Mesenchymal stem cell (in vitro differentiated cells and primary cell): ENCODE measurements at regions not wholly inside any gene's neighbourhood (a gene's known extent, or its start where the extent isn't known, plus 50 kb on each side); places are given as distances from the start of the nearest gene placed in this dataset.

Experiments used
- DNase-seq: peaks from one replicate; pipeline ENCODE4 v3.0.0-alpha.2; 2013
- H2AFZ ChIP-seq: one replicate; pipeline ENCODE4 v1.6.1; 2013; ENCODE audit warnings: low read depth, mild to moderate bottlenecking, control low read depth, inconsistent platforms, low read length, moderate library complexity
- H2AK5ac ChIP-seq: 2 replicates; pipeline ENCODE4 v1.6.1; 2013; ENCODE audit warnings: low read length, moderate library complexity, mild to moderate bottlenecking, inconsistent platforms; ENCODE audit not compliant: severe bottlenecking
- H2BK120ac ChIP-seq: one replicate; pipeline ENCODE4 v1.6.1; 2013; ENCODE audit warnings: low read depth, mild to moderate bottlenecking, inconsistent platforms, low read length, moderate library complexity
- H2BK12ac ChIP-seq, 2 experiments: one replicate each; pipeline ENCODE4 v1.6.1; 2013; ENCODE audit warnings: inconsistent platforms in 2 of 2, low read length in 2 of 2, mild to moderate bottlenecking in 2 of 2, moderate library complexity in 2 of 2, control low read depth in 1 of 2
- H2BK15ac ChIP-seq: one replicate; pipeline ENCODE4 v1.6.1; 2013; ENCODE audit warnings: mild to moderate bottlenecking, low read depth, inconsistent platforms; ENCODE audit not compliant: poor library complexity, severe bottlenecking
- H2BK5ac ChIP-seq: 2 replicates; pipeline ENCODE4 v1.6.1; 2013; ENCODE audit warnings: low read depth, mild to moderate bottlenecking, low read length, control low read depth, inconsistent platforms; ENCODE audit not compliant: poor library complexity, severe bottlenecking
- H3K14ac ChIP-seq, 2 experiments: one replicate each; pipeline ENCODE4 v1.6.1; 2013; ENCODE audit warnings: inconsistent platforms in 2 of 2, low read length in 2 of 2, control low read depth in 1 of 2, mild to moderate bottlenecking in 1 of 2, moderate library complexity in 1 of 2
- H3K18ac ChIP-seq, 2 experiments: one replicate each; pipeline ENCODE4 v1.6.1; 2013; ENCODE audit warnings: inconsistent platforms in 2 of 2, low read length in 2 of 2, control low read depth in 1 of 2, low read depth in 1 of 2, mild to moderate bottlenecking in 1 of 2
- H3K23ac ChIP-seq, 2 experiments: one replicate each; pipeline ENCODE4 v1.6.1; 2013; ENCODE audit warnings: inconsistent platforms in 2 of 2, low read length in 2 of 2, mild to moderate bottlenecking in 2 of 2, moderate library complexity in 2 of 2, control low read depth in 1 of 2
- H3K27ac ChIP-seq: 2 replicates; pipeline ENCODE4 v1.5.1; 2013; ENCODE audit warnings: mild to moderate bottlenecking, moderate library complexity, low read length, control low read depth, inconsistent platforms; ENCODE audit not compliant: poor library complexity, severe bottlenecking
- H3K27me3 ChIP-seq, 2 experiments: 2 replicates each; pipeline versions ENCODE4 v1.6.1 to v1.7.0; 2013; ENCODE audit warnings: low read length in 2 of 2, mild to moderate bottlenecking in 2 of 2, moderate library complexity in 2 of 2, control low read depth in 1 of 2, inconsistent platforms in 1 of 2; ENCODE audit not compliant: control insufficient read depth in 1 of 2, insufficient read depth in 1 of 2
- H3K36me3 ChIP-seq, 2 experiments: 2 replicates each; pipeline versions ENCODE4 v1.6.1 to v1.7.0; 2013; ENCODE audit warnings: low read length in 2 of 2, control low read depth in 1 of 2, inconsistent platforms in 1 of 2, low read depth in 1 of 2, mild to moderate bottlenecking in 1 of 2; ENCODE audit not compliant: insufficient read depth in 2 of 2, control insufficient read depth in 1 of 2
- H3K4ac ChIP-seq, 2 experiments: one replicate each; pipeline ENCODE4 v1.6.1; 2013; ENCODE audit warnings: inconsistent platforms in 2 of 2, low read length in 2 of 2, mild to moderate bottlenecking in 2 of 2, moderate library complexity in 2 of 2, control low read depth in 1 of 2, low read depth in 1 of 2
- H3K4me1 ChIP-seq: 2 replicates; pipeline ENCODE4 v1.6.1; 2013; ENCODE audit warnings: low read depth, low read length, control low read depth; ENCODE audit not compliant: control insufficient read depth, insufficient read depth
- H3K4me2 ChIP-seq: 2 replicates; pipeline ENCODE4 v1.6.1; 2013; ENCODE audit warnings: low read length, mild to moderate bottlenecking, inconsistent platforms; ENCODE audit not compliant: poor library complexity, severe bottlenecking
- H3K4me3 ChIP-seq, 2 experiments: 2 replicates each; pipeline versions ENCODE4 v1.5.1 to v1.7.0; 2013; ENCODE audit warnings: low read length in 2 of 2, mild to moderate bottlenecking in 2 of 2, control low read depth in 1 of 2, low read depth in 1 of 2; ENCODE audit not compliant: insufficient read depth in 1 of 2
- H3K79me1 ChIP-seq: replicated peaks from 2 replicates; pipeline ENCODE4 v1.6.1; 2013; ENCODE audit warnings: mild to moderate bottlenecking, control low read depth, low read length, inconsistent platforms; ENCODE audit not compliant: poor library complexity, severe bottlenecking
- H3K9ac ChIP-seq: 2 replicates; pipeline ENCODE4 v1.7.0; 2013; ENCODE audit warnings: mild to moderate bottlenecking, low read length, moderate library complexity
- H3K9me3 ChIP-seq: 2 replicates; pipeline ENCODE4 v1.7.0; 2013; ENCODE audit warnings: mild to moderate bottlenecking, low read length; ENCODE audit not compliant: control insufficient read depth
- H4K8ac ChIP-seq: one replicate; pipeline ENCODE4 v1.6.1; 2013; ENCODE audit warnings: inconsistent platforms, mild to moderate bottlenecking, low read length, moderate library complexity
- H4K91ac ChIP-seq: one replicate; pipeline ENCODE4 v1.6.1; 2013; ENCODE audit warnings: mild to moderate bottlenecking, low read length, inconsistent platforms
- WGBS: methylation state at CpG from one replicate; pipeline ENCODE4 v1.1.7; 2013; ENCODE audit warnings: mixed read lengths; 5-methylcytosine and 5-hydroxymethylcytosine counted together

GRCh38 chr1:39103328-39104157 lies 77.4 kb downstream of the NDUFS5 start:
- Histone ChIP-seq H3K27me3 (no peaks in the 10 kb centered on the region), H3K4ac (peak overlapping the region; percentile 91 to 97), H2BK120ac (peak overlapping the region; percentile 86), H3K14ac (peak overlapping the region in 1 of 2 experiments; percentile 12), H4K91ac (peak overlapping the region; percentile 23), H3K36me3 (no peaks in the 10 kb centered on the region), H3K27ac (peak overlapping the region; percentile 84), H4K8ac (peak overlapping the region; percentile 0), H3K23ac (peak overlapping the region; percentile 57 to 69), H2BK5ac (peak overlapping the region; percentile 84), H3K18ac (peak overlapping the region; percentile 91 to 95), H3K9me3 (no peaks in the 10 kb centered on the region), H2AK5ac (peak overlapping the region; percentile 97), H2BK15ac (no peak overlapping the region), H3K4me1 (peaks cover 10% of the 10 kb centered on the region), H2AFZ (no peak overlapping the region), H3K4me2 (peak overlapping the region; percentile 9), H3K79me1 (peaks cover 4% of the 10 kb centered on the region), H2BK12ac (peak overlapping the region; percentile 76 to 97), H3K4me3 (no peak overlapping the region), H3K9ac (peak overlapping the region; percentile 70)
- WGBS = 36% methylated on average over 4 of the region's 6 CpGs
- peak; percentile 88 for DNase-seq

GRCh38 chr1:39104158-39105060 lies 78.3 kb downstream of the NDUFS5 start:
- peak overlapping the region; percentile 98 for H2BK5ac ChIP-seq
- peak; percentile 69 for DNase-seq
- no peaks in the 10 kb centered on the region for H3K9me3 ChIP-seq
- peak overlapping the region; percentile 76 to 91 for H2BK12ac ChIP-seq
- peak overlapping the region; percentile 91 to 97 for H3K4ac ChIP-seq
- H3K27me3 ChIP-seq = no peaks in the 10 kb centered on the region
- H3K79me1 ChIP-seq = peaks cover 3% of the 10 kb centered on the region
- H3K9ac ChIP-seq = peak overlapping the region; percentile 89
- peaks cover 9% of the 10 kb centered on the region for H3K4me1 ChIP-seq
- peak overlapping the region; percentile 97 for H2BK15ac ChIP-seq
- H3K27ac ChIP-seq = peak overlapping the region; percentile 84
- H3K4me3 ChIP-seq = peak overlapping the region; percentile 72 to 95
- H4K8ac ChIP-seq = peak overlapping the region; percentile 94
- H3K18ac ChIP-seq = peak overlapping the region; percentile 86 to 87
- peak overlapping the region; percentile 98 for H2BK120ac ChIP-seq
- H2AK5ac ChIP-seq = peak overlapping the region; percentile 76
- H3K36me3 ChIP-seq = no peaks in the 10 kb centered on the region
- peak overlapping the region; percentile 46 for H3K4me2 ChIP-seq
- no peak overlapping the region for H2AFZ ChIP-seq
- peak overlapping the region; percentile 90 for H4K91ac ChIP-seq
- H3K23ac ChIP-seq = peak overlapping the region in 1 of 2 experiments; percentile 59
- peak overlapping the region; percentile 92 to 94 for H3K14ac ChIP-seq
- WGBS = 16% methylated on average over 25 of the region's 25 CpGs

DNA sequence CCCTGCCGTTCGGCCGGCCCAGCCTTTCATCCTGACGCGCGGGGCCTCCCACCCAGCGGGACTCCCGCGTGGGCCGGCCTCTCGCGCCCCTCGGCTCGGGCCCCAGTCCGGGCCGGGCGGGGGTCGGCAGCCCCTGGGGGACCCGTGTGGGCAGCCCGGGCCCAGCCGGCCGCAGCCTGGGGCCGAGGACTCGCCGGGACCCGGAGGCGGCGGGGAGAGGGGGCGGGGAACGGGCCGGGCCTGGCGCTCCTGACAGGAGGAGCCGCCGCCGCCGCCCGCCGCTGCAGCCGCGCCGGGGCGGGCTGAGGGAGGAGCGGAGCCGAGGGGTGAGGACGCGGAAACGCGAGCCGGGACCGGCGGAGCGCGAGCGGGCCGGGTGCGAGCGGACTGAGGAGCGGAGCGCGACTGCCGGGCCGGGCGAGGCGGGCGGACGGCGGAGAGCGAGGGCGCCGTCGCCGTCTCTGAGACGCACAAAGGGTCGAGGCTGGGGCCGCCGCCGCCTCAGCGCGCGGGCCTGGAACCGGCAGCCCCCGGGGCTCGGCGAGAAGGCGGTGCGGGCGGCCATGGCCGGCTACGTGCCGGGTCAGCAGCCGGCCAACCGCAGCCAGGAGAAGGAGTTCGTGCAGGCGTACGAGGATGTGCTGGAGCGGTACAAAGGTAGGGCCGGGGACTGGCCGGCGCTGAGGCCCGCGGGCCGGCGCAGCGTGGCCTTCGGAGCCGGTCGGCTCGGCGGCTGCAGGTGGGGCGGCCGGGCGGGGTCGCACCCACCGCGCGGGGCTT lies 79.1 kb downstream of the NDUFS5 start:
- WGBS = under 1% methylated on average over 90 of the region's 116 CpGs
- peak overlapping the region; percentile 94 for H4K8ac ChIP-seq
- H3K27me3 ChIP-seq = no peaks in the 10 kb centered on the region
- H2BK120ac ChIP-seq = peak overlapping the region; percentile 98
- peak overlapping the region; percentile 90 for H4K91ac ChIP-seq
- H2AFZ ChIP-seq = no peak overlapping the region
- peak; percentile 63 for DNase-seq
- peak overlapping the region; percentile 82 to 98 for H3K23ac ChIP-seq
- H3K36me3 ChIP-seq = no peaks in the 10 kb centered on the region
- peak overlapping the region; percentile 97 for H3K27ac ChIP-seq
- peak overlapping the region; percentile 69 to 81 for H2BK12ac ChIP-seq
- peaks cover 10% of the 10 kb centered on the region for H3K4me1 ChIP-seq
- peak overlapping the region; percentile 49 to 87 for H3K18ac ChIP-seq
- H3K14ac ChIP-seq = peak overlapping the region; percentile 92 to 98
- H3K4me3 ChIP-seq = peak overlapping the region; percentile 77 to 95
- H2BK15ac ChIP-seq = peak overlapping the region; percentile 99
- peak overlapping the region; percentile 99 to 100 for H3K4ac ChIP-seq
- H3K79me1 ChIP-seq = no peaks in the 10 kb centered on the region
- H3K9me3 ChIP-seq = no peaks in the 10 kb centered on the region
- H3K9ac ChIP-seq = peak overlapping the region; percentile 89
- H2AK5ac ChIP-seq = peak overlapping the region; percentile 76
- H3K4me2 ChIP-seq = peak overlapping the region; percentile 62
- peak overlapping the region; percentile 98 for H2BK5ac ChIP-seq
